ENCODE measurements at regions not wholly inside any gene's neighbourhood (a gene's known extent, or its start where the extent isn't known, plus 50 kb on each side); places are given as distances from the start of the nearest gene placed in this dataset.

- H3K4me3 ChIP-seq (ENCODE audit: low read length in 2 of 2), result no peak overlapping the region
- H3K9me3 ChIP-seq (ENCODE audit: control insufficient read depth in 2 of 2, low read length in 2 of 2), result no peaks in the 10 kb centered on the region
- H3K4me1 ChIP-seq (ENCODE audit: control insufficient read depth, insufficient read depth, low read length), result no peaks in the 10 kb centered on the region
- H3K9ac ChIP-seq (ENCODE audit: low read length in 2 of 2), result no peak overlapping the region
- no peaks in the 10 kb centered on the region for H3K36me3 ChIP-seq (ENCODE audit: control insufficient read depth in 2 of 2, insufficient read depth in 2 of 2, low read length in 2 of 2)
- H3K27me3 ChIP-seq (ENCODE audit: control insufficient read depth in 1 of 2, insufficient read depth in 2 of 2, low read length in 2 of 2), result peaks cover 0 to 2% of the 10 kb centered on the region in 2 donors
- H3K27ac ChIP-seq (ENCODE audit: low read length), result no peak overlapping the region
These were observed 66.5 kb upstream of the CLDN5 start for GRCh38 chr22:19590696-19591095.

GRCh38 chr22:19591568-19591967, 67.4 kb upstream of the CLDN5 start:
- H3K9ac ChIP-seq (ENCODE audit: low read length in 2 of 2), result no peak overlapping the region
- no peak overlapping the region for H3K27ac ChIP-seq (ENCODE audit: low read length)
- H3K9me3 ChIP-seq (ENCODE audit: control insufficient read depth in 2 of 2, low read length in 2 of 2), result no peaks in the 10 kb centered on the region
- H3K4me3 ChIP-seq (ENCODE audit: low read length in 2 of 2), result no peak overlapping the region
- H3K36me3 ChIP-seq (ENCODE audit: control insufficient read depth in 2 of 2, insufficient read depth in 2 of 2, low read length in 2 of 2), result no peaks in the 10 kb centered on the region
- no peaks in the 10 kb centered on the region for H3K4me1 ChIP-seq (ENCODE audit: control insufficient read depth, insufficient read depth, low read length)
- H3K27me3 ChIP-seq (ENCODE audit: control insufficient read depth in 1 of 2, insufficient read depth in 2 of 2, low read length in 2 of 2), result peaks cover 0 to 2% of the 10 kb centered on the region in 2 donors

GRCh38 chr22:19592464-19592863, 68.3 kb upstream of the CLDN5 start:
- H3K27me3 ChIP-seq (ENCODE audit: control insufficient read depth in 1 of 2, insufficient read depth in 2 of 2, low read length in 2 of 2), result peaks cover 0 to 2% of the 10 kb centered on the region in 2 donors
- H3K27ac ChIP-seq (ENCODE audit: low read length), result no peak overlapping the region
- H3K4me1 ChIP-seq (ENCODE audit: control insufficient read depth, insufficient read depth, low read length), result no peaks in the 10 kb centered on the region
- H3K4me3 ChIP-seq (ENCODE audit: low read length in 2 of 2), result no peak overlapping the region
- no peaks in the 10 kb centered on the region for H3K9me3 ChIP-seq (ENCODE audit: control insufficient read depth in 2 of 2, low read length in 2 of 2)
- no peaks in the 10 kb centered on the region for H3K36me3 ChIP-seq (ENCODE audit: control insufficient read depth in 2 of 2, insufficient read depth in 2 of 2, low read length in 2 of 2)
- no peak overlapping the region for H3K9ac ChIP-seq (ENCODE audit: low read length in 2 of 2)

GRCh38 chr22:19593991-19594569, 69.9 kb upstream of the CLDN5 start:
- Histone ChIP-seq H3K27ac (ENCODE audit: low read length) (no peak overlapping the region), H3K27me3 (ENCODE audit: control insufficient read depth in 1 of 2, insufficient read depth in 2 of 2, low read length in 2 of 2) (peaks cover 0 to 4% of the 10 kb centered on the region in 2 donors), H3K4me1 (ENCODE audit: control insufficient read depth, insufficient read depth, low read length) (no peaks in the 10 kb centered on the region), H3K4me3 (ENCODE audit: low read length in 2 of 2) (no peak overlapping the region), H3K9ac (ENCODE audit: low read length in 2 of 2) (no peak overlapping the region), H3K9me3 (ENCODE audit: control insufficient read depth in 2 of 2, low read length in 2 of 2) (no peaks in the 10 kb centered on the region), H3K36me3 (ENCODE audit: control insufficient read depth in 2 of 2, insufficient read depth in 2 of 2, low read length in 2 of 2) (no peaks in the 10 kb centered on the region)

- Histone ChIP-seq H3K9ac (ENCODE audit: low read length in 2 of 2) (no peak overlapping the region), H3K4me3 (ENCODE audit: low read length in 2 of 2) (no peak overlapping the region), H3K4me1 (ENCODE audit: control insufficient read depth, insufficient read depth, low read length) (no peaks in the 10 kb centered on the region), H3K9me3 (ENCODE audit: control insufficient read depth in 2 of 2, low read length in 2 of 2) (no peaks in the 10 kb centered on the region), H3K36me3 (ENCODE audit: control insufficient read depth in 2 of 2, insufficient read depth in 2 of 2, low read length in 2 of 2) (no peaks in the 10 kb centered on the region), H3K27me3 (ENCODE audit: control insufficient read depth in 1 of 2, insufficient read depth in 2 of 2, low read length in 2 of 2) (peaks cover 0 to 4% of the 10 kb centered on the region in 2 donors), H3K27ac (ENCODE audit: low read length) (no peak overlapping the region)
These were observed 71.3 kb upstream of the CLDN5 start for GRCh38 chr22:19595532-19595931.

- H3K4me3 ChIP-seq (ENCODE audit: low read length in 2 of 2), result no peak overlapping the region
- no peaks in the 10 kb centered on the region for H3K36me3 ChIP-seq (ENCODE audit: control insufficient read depth in 2 of 2, insufficient read depth in 2 of 2, low read length in 2 of 2)
- H3K9me3 ChIP-seq (ENCODE audit: control insufficient read depth in 2 of 2, low read length in 2 of 2), result no peaks in the 10 kb centered on the region
- H3K27ac ChIP-seq (ENCODE audit: low read length), result no peak overlapping the region
- H3K9ac ChIP-seq (ENCODE audit: low read length in 2 of 2), result no peak overlapping the region
- H3K4me1 ChIP-seq (ENCODE audit: control insufficient read depth, insufficient read depth, low read length), result no peaks in the 10 kb centered on the region
- H3K27me3 ChIP-seq (ENCODE audit: control insufficient read depth in 1 of 2, insufficient read depth in 2 of 2, low read length in 2 of 2), result peaks cover 0 to 4% of the 10 kb centered on the region in 2 donors
These were observed 72.6 kb upstream of the CLDN5 start for GRCh38 chr22:19596680-19597398.

- no peak overlapping the region for H3K27ac ChIP-seq (ENCODE audit: low read length)
These were observed 73.2 kb upstream of the CLDN5 start for GRCh38 chr22:19597399-19597735.

GRCh38 chr22:19598054-19598855, 74.0 kb upstream of the CLDN5 start:
- Histone ChIP-seq H3K9me3 (ENCODE audit: control insufficient read depth in 2 of 2, low read length in 2 of 2) (no peaks in the 10 kb centered on the region), H3K36me3 (ENCODE audit: control insufficient read depth in 2 of 2, insufficient read depth in 2 of 2, low read length in 2 of 2) (no peaks in the 10 kb centered on the region), H3K4me3 (ENCODE audit: low read length in 2 of 2) (no peak overlapping the region), H3K27me3 (ENCODE audit: control insufficient read depth in 1 of 2, insufficient read depth in 2 of 2, low read length in 2 of 2) (peaks cover 0 to 4% of the 10 kb centered on the region in 2 donors), H3K9ac (ENCODE audit: low read length in 2 of 2) (no peak overlapping the region), H3K27ac (ENCODE audit: low read length) (no peak overlapping the region), H3K4me1 (ENCODE audit: control insufficient read depth, insufficient read depth, low read length) (no peaks in the 10 kb centered on the region)

More at GRCh38 chr22:19597399-19597735, 73.2 kb upstream of the CLDN5 start:
- H3K4me1 ChIP-seq (ENCODE audit: control insufficient read depth, insufficient read depth, low read length), result no peaks in the 10 kb centered on the region
- peaks cover 0 to 4% of the 10 kb centered on the region in 2 donors for H3K27me3 ChIP-seq (ENCODE audit: control insufficient read depth in 1 of 2, insufficient read depth in 2 of 2, low read length in 2 of 2)
- no peak overlapping the region for H3K9ac ChIP-seq (ENCODE audit: low read length in 2 of 2)
- H3K9me3 ChIP-seq (ENCODE audit: control insufficient read depth in 2 of 2, low read length in 2 of 2), result no peaks in the 10 kb centered on the region
- H3K36me3 ChIP-seq (ENCODE audit: control insufficient read depth in 2 of 2, insufficient read depth in 2 of 2, low read length in 2 of 2), result no peaks in the 10 kb centered on the region
- H3K4me3 ChIP-seq (ENCODE audit: low read length in 2 of 2), result no peak overlapping the region

- Histone ChIP-seq H3K4me1 (ENCODE audit: control insufficient read depth, insufficient read depth, low read length) (no peaks in the 10 kb centered on the region), H3K27ac (ENCODE audit: low read length) (no peak overlapping the region), H3K9ac (ENCODE audit: low read length in 2 of 2) (no peak overlapping the region), H3K4me3 (ENCODE audit: low read length in 2 of 2) (no peak overlapping the region), H3K9me3 (ENCODE audit: control insufficient read depth in 2 of 2, low read length in 2 of 2) (no peaks in the 10 kb centered on the region), H3K27me3 (ENCODE audit: control insufficient read depth in 1 of 2, insufficient read depth in 2 of 2, low read length in 2 of 2) (peaks cover 0 to 4% of the 10 kb centered on the region in 2 donors), H3K36me3 (ENCODE audit: control insufficient read depth in 2 of 2, insufficient read depth in 2 of 2, low read length in 2 of 2) (no peaks in the 10 kb centered on the region)
These were observed 74.8 kb upstream of the CLDN5 start for GRCh38 chr22:19599004-19599403.

- no peak overlapping the region for H3K9ac ChIP-seq (ENCODE audit: low read length in 2 of 2)
- peaks cover 0 to 4% of the 10 kb centered on the region in 2 donors for H3K27me3 ChIP-seq (ENCODE audit: control insufficient read depth in 1 of 2, insufficient read depth in 2 of 2, low read length in 2 of 2)
- no peaks in the 10 kb centered on the region for H3K36me3 ChIP-seq (ENCODE audit: control insufficient read depth in 2 of 2, insufficient read depth in 2 of 2, low read length in 2 of 2)
- H3K4me1 ChIP-seq (ENCODE audit: control insufficient read depth, insufficient read depth, low read length), result no peaks in the 10 kb centered on the region
- no peak overlapping the region for H3K4me3 ChIP-seq (ENCODE audit: low read length in 2 of 2)
- H3K9me3 ChIP-seq (ENCODE audit: control insufficient read depth in 2 of 2, low read length in 2 of 2), result no peaks in the 10 kb centered on the region
- H3K27ac ChIP-seq (ENCODE audit: low read length), result no peak overlapping the region
These were observed 75.5 kb upstream of the CLDN5 start for GRCh38 chr22:19599626-19600243.
